ENCODE measurements at regions not wholly inside any gene's neighbourhood (a gene's known extent, or its start where the extent isn't known, plus 50 kb on each side); places are given as distances from the start of the nearest gene placed in this dataset.
"Not testable (repeated sequence)": the region's sequence is repeated elsewhere in the genome, so short reads cannot be mapped to it uniquely, and the experiment has no call there.

- H3K36me3 ChIP-seq (ENCODE audit: control insufficient read depth, insufficient read depth, low read length): no peaks in the 10 kb centered on the region
- no peak for DNase-seq (ENCODE audit: extremely low read depth, insufficient read length)
- TF ChIP-seq CTCF (IDR thresholded peaks at IDR 0.05; ENCODE audit: insufficient read depth, low read length, poor library complexity, severe bottlenecking): no peak
- no peak overlapping the region for H3K4me3 ChIP-seq (replicated peaks; ENCODE audit: low read depth, low read length)
- H3K27me3 ChIP-seq (replicated peaks; ENCODE audit: control insufficient read depth, insufficient read depth, low read length): no peaks in the 10 kb centered on the region
Observed at GRCh38 chr1:181930187-181930586, 131.3 kb downstream of the ZNF648 start.

GRCh38 chr1:181926697-181927096 lies 134.8 kb downstream of the ZNF648 start:
- Histone ChIP-seq H3K27me3 (replicated peaks; ENCODE audit: control insufficient read depth, insufficient read depth, low read length) (no peaks in the 10 kb centered on the region), H3K36me3 (ENCODE audit: control insufficient read depth, insufficient read depth, low read length) (no peaks in the 10 kb centered on the region), H3K4me3 (replicated peaks; ENCODE audit: low read depth, low read length) (no peak overlapping the region)
- TF ChIP-seq CTCF (IDR thresholded peaks at IDR 0.05; ENCODE audit: insufficient read depth, low read length, poor library complexity, severe bottlenecking): no peak
- no peak for DNase-seq (ENCODE audit: extremely low read depth, insufficient read length)

- not testable (repeated sequence) for H3K27me3 ChIP-seq (replicated peaks; ENCODE audit: control insufficient read depth, insufficient read depth, low read length); H3K36me3 ChIP-seq (ENCODE audit: control insufficient read depth, insufficient read depth, low read length); DNase-seq (ENCODE audit: extremely low read depth, insufficient read length); H3K4me3 ChIP-seq (replicated peaks; ENCODE audit: low read depth, low read length)
Observed at GRCh38 chr1:181924034-181924433, 137.5 kb downstream of the ZNF648 start.

GRCh38 chr1:181919542-181919941 lies 142.0 kb downstream of the ZNF648 start:
- no peaks in the 10 kb centered on the region for H3K27me3 ChIP-seq (replicated peaks; ENCODE audit: control insufficient read depth, insufficient read depth, low read length)
- DNase-seq (ENCODE audit: extremely low read depth, insufficient read length): no peak
- no peak overlapping the region for H3K4me3 ChIP-seq (replicated peaks; ENCODE audit: low read depth, low read length)
- H3K36me3 ChIP-seq (ENCODE audit: control insufficient read depth, insufficient read depth, low read length): no peaks in the 10 kb centered on the region
- TF ChIP-seq CTCF (IDR thresholded peaks at IDR 0.05; ENCODE audit: insufficient read depth, low read length, poor library complexity, severe bottlenecking): peak; percentile 16

- Histone ChIP-seq H3K36me3 (ENCODE audit: control insufficient read depth, insufficient read depth, low read length) (no peaks in the 10 kb centered on the region), H3K27me3 (replicated peaks; ENCODE audit: control insufficient read depth, insufficient read depth, low read length) (no peaks in the 10 kb centered on the region), H3K4me3 (replicated peaks; ENCODE audit: low read depth, low read length) (no peak overlapping the region)
- no peak for TF ChIP-seq CTCF (IDR thresholded peaks at IDR 0.05; ENCODE audit: insufficient read depth, low read length, poor library complexity, severe bottlenecking)
- no peak for DNase-seq (ENCODE audit: extremely low read depth, insufficient read length)
Observed at GRCh38 chr1:181918880-181919525, 142.5 kb downstream of the ZNF648 start.

- Histone ChIP-seq H3K36me3 (ENCODE audit: control insufficient read depth, insufficient read depth, low read length) (no peaks in the 10 kb centered on the region), H3K27me3 (replicated peaks; ENCODE audit: control insufficient read depth, insufficient read depth, low read length) (no peaks in the 10 kb centered on the region; the same call in 1 of the 2 replicates), H3K4me3 (replicated peaks; ENCODE audit: low read depth, low read length) (no peak overlapping the region)
- no peak for TF ChIP-seq CTCF (IDR thresholded peaks at IDR 0.05; ENCODE audit: insufficient read depth, low read length, poor library complexity, severe bottlenecking)
- no peak for DNase-seq (ENCODE audit: extremely low read depth, insufficient read length)
Observed at GRCh38 chr1:181911715-181912114, 149.8 kb downstream of the ZNF648 start.

All from GM06990 (cell line).